ENCODE measurements at regions not wholly inside any gene's neighbourhood (a gene's known extent, or its start where the extent isn't known, plus 50 kb on each side); places are given as distances from the start of the nearest gene placed in this dataset.

DNA sequence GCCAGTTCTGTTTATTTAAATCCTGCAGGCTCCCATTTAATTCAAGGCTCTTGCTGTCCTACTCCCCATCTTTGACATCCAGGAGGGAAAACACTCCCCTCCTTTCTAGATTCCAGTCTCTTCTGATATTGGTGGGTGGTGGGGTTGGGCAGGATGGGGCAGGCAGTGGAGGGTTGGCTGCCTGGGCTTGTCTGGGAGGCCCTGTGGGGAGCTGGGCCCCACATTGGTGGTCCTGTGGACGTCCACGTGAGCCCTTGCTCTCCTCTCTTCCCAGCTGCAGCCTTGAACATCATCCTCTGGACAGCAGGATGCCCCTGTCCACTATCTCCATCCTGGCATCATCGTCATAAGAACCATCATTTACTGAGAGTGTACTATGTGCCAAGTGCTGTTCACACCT is 108.9 kb upstream of the PCBD1 start:
- TF ChIP-seq, protein P1, sequence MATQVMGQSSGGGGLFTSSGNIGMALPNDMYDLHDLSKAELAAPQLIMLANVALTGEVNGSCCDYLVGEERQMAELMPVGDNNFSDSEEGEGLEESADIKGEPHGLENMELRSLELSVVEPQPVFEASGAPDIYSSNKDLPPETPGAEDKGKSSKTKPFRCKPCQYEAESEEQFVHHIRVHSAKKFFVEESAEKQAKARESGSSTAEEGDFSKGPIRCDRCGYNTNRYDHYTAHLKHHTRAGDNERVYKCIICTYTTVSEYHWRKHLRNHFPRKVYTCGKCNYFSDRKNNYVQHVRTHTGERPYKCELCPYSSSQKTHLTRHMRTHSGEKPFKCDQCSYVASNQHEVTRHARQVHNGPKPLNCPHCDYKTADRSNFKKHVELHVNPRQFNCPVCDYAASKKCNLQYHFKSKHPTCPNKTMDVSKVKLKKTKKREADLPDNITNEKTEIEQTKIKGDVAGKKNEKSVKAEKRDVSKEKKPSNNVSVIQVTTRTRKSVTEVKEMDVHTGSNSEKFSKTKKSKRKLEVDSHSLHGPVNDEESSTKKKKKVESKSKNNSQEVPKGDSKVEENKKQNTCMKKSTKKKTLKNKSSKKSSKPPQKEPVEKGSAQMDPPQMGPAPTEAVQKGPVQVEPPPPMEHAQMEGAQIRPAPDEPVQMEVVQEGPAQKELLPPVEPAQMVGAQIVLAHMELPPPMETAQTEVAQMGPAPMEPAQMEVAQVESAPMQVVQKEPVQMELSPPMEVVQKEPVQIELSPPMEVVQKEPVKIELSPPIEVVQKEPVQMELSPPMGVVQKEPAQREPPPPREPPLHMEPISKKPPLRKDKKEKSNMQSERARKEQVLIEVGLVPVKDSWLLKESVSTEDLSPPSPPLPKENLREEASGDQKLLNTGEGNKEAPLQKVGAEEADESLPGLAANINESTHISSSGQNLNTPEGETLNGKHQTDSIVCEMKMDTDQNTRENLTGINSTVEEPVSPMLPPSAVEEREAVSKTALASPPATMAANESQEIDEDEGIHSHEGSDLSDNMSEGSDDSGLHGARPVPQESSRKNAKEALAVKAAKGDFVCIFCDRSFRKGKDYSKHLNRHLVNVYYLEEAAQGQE (IDR thresholded peaks at IDR 0.05; ENCODE audit: insufficient read depth in 1 of 2, low read depth in 2 of 2, low read length in 2 of 2): no peak
- TF ChIP-seq POLR2AphosphoS5 (IDR thresholded peaks at IDR 0.05; ENCODE audit: low read depth, low read length): no peak
- TF ChIP-seq FOXP2 (optimal IDR thresholded peaks at IDR 0.05; ENCODE audit: borderline replicate concordance, extremely low read depth, extremely low read length, insufficient read depth): no peak
- no peak for TF ChIP-seq TAF1 (IDR thresholded peaks at IDR 0.05; ENCODE audit: borderline replicate concordance, insufficient read depth, low read length)

Measured in PFSK-1 (cell line).